HepG2 (cell line): ENCODE measurements at regions not wholly inside any gene's neighbourhood (a gene's known extent, or its start where the extent isn't known, plus 50 kb on each side); places are given as distances from the start of the nearest gene placed in this dataset.
"Not testable (repeated sequence)": the region's sequence is repeated elsewhere in the genome, so short reads cannot be mapped to it uniquely, and the experiment has no call there.

ENCODE experiments used
- ATAC-seq: fragments of 200-7000 bp; cut with Tn5 transposase; 3 replicates; pipeline ENCODE4 v1.9.1; 2020; ENCODE audit warnings: mild to moderate bottlenecking, moderate library complexity
- BruUV-seq: library from RNA; stranded (reverse); fragments of 400-500 nt; replicated peaks from 2 replicates; lab custom pipeline; 2021; lab: Mats Ljungman, UMichigan
- CTCF ChIA-PET: fragments of 300-600 bp; formaldehyde crosslinking; extraction: SDS; loops from one replicate; lab custom pipeline; 2021; ENCODE audit warnings: low total read pairs, inconsistent platforms, low intra/inter-chr PET ratio; lab: Yijun Ruan, JAX
- POLR2A ChIA-PET: fragments of 350-600 bp; sonication (Branson Sonifier 250); formaldehyde crosslinking; loops from one replicate; lab custom pipeline; 2020; ENCODE audit warnings: antibody characterized with exemption, inconsistent platforms; lab: Yijun Ruan, JAX
- DNase-seq: peaks from one replicate; pipeline ENCODE4 v3.0.0-alpha.2; 2015; ENCODE audit warnings: low spot score
- FAIRE-seq: peaks from 3 replicates; lab custom pipeline; 2011; peaks lifted over from hg19 to GRCh38; lab: Jason Lieb, UNC
- H2AFZ ChIP-seq: one replicate; pipeline ENCODE4 v1.6.1; 2011; ENCODE audit warnings: low read length, inconsistent platforms
- H3K27ac ChIP-seq: fragments of 300-600 bp; 3 replicates; pipeline ENCODE4 v1.8.0; 2011; ENCODE audit warnings: mixed run types, mild to moderate bottlenecking, mixed read lengths, low read length, inconsistent platforms; ENCODE audit not compliant: insufficient read depth; ENCODE audit errors: extremely low read length
- H3K27me3 ChIP-seq, 2 experiments: fragments of 200-600 bp in 1 of 2; 2 replicates in 1 of 2; 3 replicates in 1 of 2; pipeline versions ENCODE4 v1.6.0 to v1.8.0; 2011; ENCODE audit warnings: low read length in 2 of 2, mild to moderate bottlenecking in 2 of 2, moderate library complexity in 2 of 2, inconsistent platforms in 1 of 2; ENCODE audit not compliant: insufficient read depth in 2 of 2, control insufficient read depth in 1 of 2
- H3K36me3 ChIP-seq, 2 experiments: fragments of 200-600 bp in 1 of 2; replicated peaks in 1 of 2; 2 replicates in 1 of 2; 3 replicates in 1 of 2; pipeline versions ENCODE4 v1.5.1 to v1.8.0; 2011; ENCODE audit warnings: low read length in 2 of 2, inconsistent platforms in 1 of 2; ENCODE audit not compliant: insufficient read depth in 2 of 2, control insufficient read depth in 1 of 2
- H3K4me1 ChIP-seq: 2 replicates; pipeline ENCODE4 v1.5.1; 2012; ENCODE audit warnings: low read length, inconsistent platforms; ENCODE audit not compliant: insufficient read depth
- H3K4me2 ChIP-seq: 2 replicates; pipeline ENCODE4 v1.6.0; 2011; ENCODE audit warnings: low read depth, low read length, inconsistent platforms
- H3K4me3 ChIP-seq, 3 experiments: fragments of 200-600 bp in 1 of 3; sonication (generic), shearing (Covaris generic) in 1 of 3; replicated peaks in 1 of 3; 2 replicates each; pipeline ENCODE4 v1.5.1; 2011 to 2016; ENCODE audit warnings: low read length in 3 of 3, inconsistent platforms in 2 of 3, low read depth in 2 of 3, mild to moderate bottlenecking in 2 of 3, control low read depth in 1 of 3, mixed read lengths in 1 of 3; ENCODE audit not compliant: insufficient read depth in 1 of 3
- H3K79me2 ChIP-seq: one replicate; pipeline ENCODE4 v1.6.1; 2011; ENCODE audit warnings: low read length, inconsistent platforms; ENCODE audit not compliant: insufficient read depth
- H3K9ac ChIP-seq: 2 replicates; pipeline ENCODE4 v1.6.0; 2011; ENCODE audit warnings: mild to moderate bottlenecking, low read depth, low read length, inconsistent platforms; ENCODE audit not compliant: insufficient read depth
- H3K9me3 ChIP-seq: 2 replicates; pipeline ENCODE4 v1.5.1; 2012; ENCODE audit warnings: mild to moderate bottlenecking, low read length
- H4K20me1 ChIP-seq: 2 replicates; pipeline ENCODE4 v1.6.0; 2011; ENCODE audit warnings: inconsistent platforms, mild to moderate bottlenecking, low read length, moderate library complexity; ENCODE audit not compliant: insufficient read depth
- TBP ChIP-seq: sonication (generic); formaldehyde crosslinking; IDR thresholded peaks from 2 replicates; pipeline ENCODE4 v1.5.0; 2020; ENCODE audit warnings: missing genetic modification reagents
- WGBS: methylation state at CpG from one replicate; pipeline ENCODE4 v1.1.6; 2017; ENCODE audit warnings: low lambda C conversion rate; 5-methylcytosine and 5-hydroxymethylcytosine counted together
- in situ Hi-C: cut with HindIII; loops from 2 replicates; pipeline ENCODE4 v1.10.0; 2017; ENCODE audit warnings: low pct_unique_long_range_greater_than_20kb; ENCODE audit not compliant: extremely low pct_ligation_motif_present
- intact Hi-C: fragments of 100-400 bp; cut with micrococcal nuclease; formaldehyde crosslinking; loops from one replicate; pipeline ENCODE4 v1.10.0; 2022; ENCODE audit not compliant: unreplicated experiment
- TF ChIP-seq, protein P1 (sequence below): fragments of 450-650 bp; IDR thresholded peaks from 2 replicates; pipeline ENCODE4 v1.6.1; 2016

DNA sequence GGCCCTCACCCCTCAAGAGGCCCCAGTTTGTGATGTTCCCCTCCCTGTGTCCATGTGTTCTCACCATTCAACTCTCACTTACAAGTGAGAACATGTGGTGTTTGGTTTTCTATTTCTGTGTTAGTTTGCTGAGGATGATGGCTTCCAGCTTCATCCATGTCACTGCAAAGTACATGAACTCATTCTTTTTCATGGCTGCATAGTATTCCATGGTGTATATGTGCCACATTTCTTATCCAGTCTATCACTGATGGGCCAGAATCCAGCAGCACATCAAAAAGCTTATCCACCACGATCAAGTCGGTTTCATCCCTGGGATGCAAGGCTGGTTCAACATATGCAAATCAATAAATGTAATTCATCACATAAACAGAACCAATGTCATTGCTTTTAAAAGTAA is 95.4 kb upstream of the HS3ST2 start:
- H3K4me1 ChIP-seq, BruUV-seq, FAIRE-seq, H2AFZ ChIP-seq, ATAC-seq, H3K9me3 ChIP-seq, H3K27ac ChIP-seq, in situ Hi-C loops, DNase-seq, H3K9ac ChIP-seq, H3K36me3 ChIP-seq, H3K4me3 ChIP-seq, H3K4me2 ChIP-seq, intact Hi-C loops, H4K20me1 ChIP-seq, POLR2A ChIA-PET, H3K79me2 ChIP-seq, CTCF ChIA-PET: not testable (repeated sequence)
- peaks cover 5 to 20% of the 10 kb centered on the region in 2 experiments; a peak in 4 of 5 replicates for H3K27me3 ChIP-seq
- WGBS: 0% methylated on average over 2 of the region's 2 CpGs
- TF ChIP-seq, protein P1, sequence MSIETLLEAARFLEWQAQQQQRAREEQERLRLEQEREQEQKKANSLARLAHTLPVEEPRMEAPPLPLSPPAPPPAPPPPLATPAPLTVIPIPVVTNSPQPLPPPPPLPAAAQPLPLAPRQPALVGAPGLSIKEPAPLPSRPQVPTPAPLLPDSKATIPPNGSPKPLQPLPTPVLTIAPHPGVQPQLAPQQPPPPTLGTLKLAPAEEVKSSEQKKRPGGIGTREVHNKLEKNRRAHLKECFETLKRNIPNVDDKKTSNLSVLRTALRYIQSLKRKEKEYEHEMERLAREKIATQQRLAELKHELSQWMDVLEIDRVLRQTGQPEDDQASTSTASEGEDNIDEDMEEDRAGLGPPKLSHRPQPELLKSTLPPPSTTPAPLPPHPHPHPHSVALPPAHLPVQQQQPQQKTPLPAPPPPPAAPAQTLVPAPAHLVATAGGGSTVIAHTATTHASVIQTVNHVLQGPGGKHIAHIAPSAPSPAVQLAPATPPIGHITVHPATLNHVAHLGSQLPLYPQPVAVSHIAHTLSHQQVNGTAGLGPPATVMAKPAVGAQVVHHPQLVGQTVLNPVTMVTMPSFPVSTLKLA: peak; percentile 4; the same call in 1 of the 2 replicates

- ATAC-seq (no peak), FAIRE-seq (no peak), DNase-seq (no peak)
- ChIA-PET CTCF (no interaction called here), POLR2A (no interaction called here)
- H3K9ac ChIP-seq: no peak overlapping the region
- H3K4me1 ChIP-seq: no peaks in the 10 kb centered on the region
- H3K4me3 ChIP-seq: no peak overlapping the region
- H3K4me2 ChIP-seq: no peak overlapping the region
- intact Hi-C loops: loop anchor here (10.0 kb wide), 1 partner anchor 65 kb away; no protein-coding TSS in a partner anchor
- no peak overlapping the region for H3K27ac ChIP-seq
- no peaks in the 10 kb centered on the region for H3K9me3 ChIP-seq
- H4K20me1 ChIP-seq: no peaks in the 10 kb centered on the region
- H3K79me2 ChIP-seq: no peaks in the 10 kb centered on the region
- no peaks in the 10 kb centered on the region for H3K36me3 ChIP-seq
- no TSS peak for BruUV-seq
- in situ Hi-C loops: no loop called here
- 2% methylated on average over 4 of the region's 4 CpGs for WGBS
- peaks cover 5 to 20% of the 10 kb centered on the region in 2 experiments; a peak in 4 of 5 replicates for H3K27me3 ChIP-seq
- H2AFZ ChIP-seq: no peak overlapping the region
- no peak for TF ChIP-seq TBP
- TF ChIP-seq, all 625 proteins: peak for 0
Measured at GRCh38 chr16:22719945-22720344, 94.0 kb upstream of the HS3ST2 start.
